ENCODE measurements at regions not wholly inside any gene's neighbourhood (a gene's known extent, or its start where the extent isn't known, plus 50 kb on each side); places are given as distances from the start of the nearest gene placed in this dataset.

- no peak for TF ChIP-seq CTCF (IDR thresholded peaks at IDR 0.05)
- no peak for TF ChIP-seq POLR2A (IDR thresholded peaks at IDR 0.05)
Measured at GRCh38 chr5:97838214-97838613, 655.2 kb upstream of the RIOK2 start.
